ENCODE measurements at regions not wholly inside any gene's neighbourhood (a gene's known extent, or its start where the extent isn't known, plus 50 kb on each side); places are given as distances from the start of the nearest gene placed in this dataset.

- TF ChIP-seq SCRT2 (tag by site-specific recombination; IDR thresholded peaks at IDR 0.05), result no peak
- TF ChIP-seq ZIC2 (tag by site-specific recombination; IDR thresholded peaks at IDR 0.05), result no peak
- no peak for TF ChIP-seq GLIS2 (tag by site-specific recombination; IDR thresholded peaks at IDR 0.05)
- no peak for TF ChIP-seq PRDM2 (tag by site-specific recombination; IDR thresholded peaks at IDR 0.05; ENCODE audit: borderline replicate concordance)
- TF ChIP-seq ZNF555 (tag by site-specific recombination; conservative IDR thresholded peaks at IDR 0.05), result no peak
- TF ChIP-seq ZBTB48 (tag by site-specific recombination; IDR thresholded peaks at IDR 0.05), result no peak
- TF ChIP-seq ZNF560 (tag by site-specific recombination; IDR thresholded peaks at IDR 0.05; ENCODE audit: borderline replicate concordance), result no peak
- no peak for TF ChIP-seq ZBTB6 (tag by site-specific recombination; IDR thresholded peaks at IDR 0.05)
- no peak for TF ChIP-seq ZNF791 (tag by site-specific recombination; IDR thresholded peaks at IDR 0.05)
Observed at GRCh38 chr7:92930404-92930803, 94.0 kb upstream of the CDK6 start (continued).

- H3K27ac ChIP-seq (ENCODE audit: extremely low read depth, low read depth, low read length), result no peak overlapping the region; the same call in 1 of the 2 replicates
- H3K36me3 ChIP-seq (ENCODE audit: control insufficient read depth in 2 of 2, insufficient read depth in 1 of 2, low read length in 2 of 2), result no peaks in the 10 kb centered on the region
- H3K4me3 ChIP-seq (ENCODE audit: low read depth, low read length), result no peak overlapping the region
- no peaks in the 10 kb centered on the region for H3K4me1 ChIP-seq (ENCODE audit: control insufficient read depth, insufficient read depth, low read length)
- H3K9me3 ChIP-seq (ENCODE audit: control insufficient read depth, insufficient read depth, low read depth, low read length), result no peaks in the 10 kb centered on the region
- TF ChIP-seq ZNF362 (tag by site-specific recombination; IDR thresholded peaks at IDR 0.05), result no peak
- TF ChIP-seq ZBTB6 (tag by site-specific recombination; IDR thresholded peaks at IDR 0.05), result no peak
- no peak for TF ChIP-seq ZNF140 (tag by site-specific recombination; IDR thresholded peaks at IDR 0.05)
- no peak for TF ChIP-seq ZFHX2 (tag by site-specific recombination; conservative IDR thresholded peaks at IDR 0.05)
- TF ChIP-seq ZNF610 (tag by site-specific recombination; IDR thresholded peaks at IDR 0.05; ENCODE audit: borderline replicate concordance), result no peak
- TF ChIP-seq MYNN (tag by site-specific recombination; IDR thresholded peaks at IDR 0.05; ENCODE audit: borderline replicate concordance), result no peak
- TF ChIP-seq ZNF19 (tag by site-specific recombination; IDR thresholded peaks at IDR 0.05; ENCODE audit: low read depth), result no peak
- TF ChIP-seq SP7 (tag by site-specific recombination; IDR thresholded peaks at IDR 0.05), result no peak
- no peak for TF ChIP-seq ZSCAN16 (tag by site-specific recombination; IDR thresholded peaks at IDR 0.05)
- ChIA-PET POLR2A (interaction anchor here (1.2 to 1.6 kb wide), 2 partner anchors 10 to 90 kb away, joined by 4 to 5 read pairs; partner anchors contain the start of gene CDK6), CTCF (interaction anchor here (0.9 kb wide), 1 partner anchor 53 kb away, joined by 3 read pairs; no protein-coding TSS in a partner anchor)
Observed at GRCh38 chr7:92926697-92927044, 90.3 kb upstream of the CDK6 start.
